Ecto neural progenitor cell (in vitro differentiated cells): ENCODE measurements at regions not wholly inside any gene's neighbourhood (a gene's known extent, or its start where the extent isn't known, plus 50 kb on each side); places are given as distances from the start of the nearest gene placed in this dataset.

Experiments used
- DNase-seq: peaks from one replicate; pipeline ENCODE4 v3.0.0-alpha.2; 2018; ENCODE audit warnings: low spot score

- DNase-seq = no peak
Measured at GRCh38 chr9:19732441-19732951, 56.3 kb downstream of the SLC24A2 start.

- no peak for DNase-seq
Measured at GRCh38 chr9:19728101-19728500, 60.7 kb downstream of the SLC24A2 start.

GRCh38 chr9:19725970-19726369, 62.9 kb downstream of the SLC24A2 start:
- no peak for DNase-seq

- DNase-seq = no peak
Measured at GRCh38 chr9:19720377-19720776, 68.5 kb downstream of the SLC24A2 start.

- no peak for DNase-seq
Measured at GRCh38 chr9:19703702-19704101, 85.1 kb downstream of the SLC24A2 start.

- no peak for DNase-seq
Measured at GRCh38 chr9:19701991-19702390, 86.8 kb downstream of the SLC24A2 start.

- no peak for DNase-seq
Measured at GRCh38 chr9:19701274-19701673, 87.6 kb downstream of the SLC24A2 start.

- no peak for DNase-seq
Measured at GRCh38 chr9:19700699-19701098, 88.1 kb downstream of the SLC24A2 start.

GRCh38 chr9:19699756-19700155, 89.1 kb downstream of the SLC24A2 start:
- no peak for DNase-seq

- DNase-seq = no peak
Measured at GRCh38 chr9:19698960-19699359, 89.9 kb downstream of the SLC24A2 start.

- DNase-seq = no peak
Measured at GRCh38 chr9:19694601-19695000, 94.2 kb downstream of the SLC24A2 start.

GRCh38 chr9:19690128-19690527, 98.7 kb downstream of the SLC24A2 start:
- no peak for DNase-seq

GRCh38 chr9:19689328-19690101, 99.3 kb downstream of the SLC24A2 start:
- DNase-seq = no peak

GRCh38 chr9:19683715-19684114, 105.1 kb downstream of the SLC24A2 start:
- no peak for DNase-seq

GRCh38 chr9:19682397-19682796, 106.4 kb downstream of the SLC24A2 start:
- DNase-seq = no peak

GRCh38 chr9:19681846-19682245, 107.0 kb downstream of the SLC24A2 start:
- DNase-seq = no peak

GRCh38 chr9:19677924-19678323, 110.9 kb downstream of the SLC24A2 start:
- DNase-seq = no peak

- DNase-seq = no peak
Measured at GRCh38 chr9:19675492-19675891, 113.3 kb downstream of the SLC24A2 start.

- no peak for DNase-seq
Measured at GRCh38 chr9:19666575-19666974, 122.3 kb downstream of the SLC24A2 start.

- DNase-seq = no peak
Measured at GRCh38 chr9:19665146-19665863, 123.5 kb downstream of the SLC24A2 start.

GRCh38 chr9:19663570-19663969, 125.3 kb downstream of the SLC24A2 start:
- DNase-seq = no peak

- no peak for DNase-seq
Measured at GRCh38 chr9:19662213-19662612, 126.6 kb downstream of the SLC24A2 start.

GRCh38 chr9:19660019-19660418, 128.8 kb downstream of the SLC24A2 start:
- no peak for DNase-seq
